SH-SY5Y (cell line): ENCODE measurements at regions not wholly inside any gene's neighbourhood (a gene's known extent, or its start where the extent isn't known, plus 50 kb on each side); places are given as distances from the start of the nearest gene placed in this dataset.

Experiments used
- GATA2 ChIP-seq: IDR thresholded peaks from 2 replicates; pipeline ENCODE4 v1.6.1; 2011; ENCODE audit warnings: mild to moderate bottlenecking, low read depth, low read length
- GATA3 ChIP-seq: IDR thresholded peaks from 2 replicates; pipeline ENCODE4 v1.6.1; 2011; ENCODE audit warnings: low read depth, mild to moderate bottlenecking, low read length, moderate library complexity

DNA sequence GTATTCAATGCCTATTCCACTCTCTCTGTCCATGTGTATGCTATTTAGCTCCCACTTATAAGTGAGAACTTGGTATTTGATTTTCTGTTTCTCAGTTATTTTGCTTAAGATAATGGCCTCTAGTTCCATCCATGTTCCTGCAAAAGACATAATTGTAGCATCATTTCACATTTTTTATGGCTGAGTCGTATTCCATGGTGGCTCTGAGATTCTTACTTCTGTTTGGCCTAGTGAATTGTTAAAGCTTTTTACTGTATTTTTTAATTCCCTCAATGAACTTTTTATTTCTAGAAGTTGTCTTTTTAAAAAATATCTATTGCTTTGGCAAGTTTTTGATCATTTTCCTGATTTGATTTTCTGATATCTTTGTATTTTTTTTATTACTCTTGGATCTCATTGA, 635.6 kb downstream of the PLA2G4A start:
- TF ChIP-seq GATA2 (no peak), GATA3 (no peak)
